ENCODE measurements at regions not wholly inside any gene's neighbourhood (a gene's known extent, or its start where the extent isn't known, plus 50 kb on each side); places are given as distances from the start of the nearest gene placed in this dataset.

GRCh38 chr6:167392631-167393316 lies 67.9 kb downstream of the TTLL2 start:
- Mint-ChIP-seq H3K4me3 (no peak overlapping the region), H3K36me3 (ENCODE audit: low read depth) (no peaks in the 10 kb centered on the region), H3K27ac (no peak overlapping the region), H3K27me3 (no peaks in the 10 kb centered on the region), H3K4me1 (no peaks in the 10 kb centered on the region), H3K9me3 (no peaks in the 10 kb centered on the region)
- DNase-seq, result no peak
- CTCF ChIA-PET, result no interaction called here
- POLR2A ChIA-PET, result no interaction called here

- H3K27ac Mint-ChIP-seq, result no peak overlapping the region
- CTCF ChIA-PET, result no interaction called here
- H3K4me3 Mint-ChIP-seq, result no peak overlapping the region
- POLR2A ChIA-PET, result no interaction called here
- H3K9me3 Mint-ChIP-seq, result no peaks in the 10 kb centered on the region
- H3K4me1 Mint-ChIP-seq, result no peaks in the 10 kb centered on the region
- no peaks in the 10 kb centered on the region for H3K27me3 Mint-ChIP-seq
- no peaks in the 10 kb centered on the region for H3K36me3 Mint-ChIP-seq (ENCODE audit: low read depth)
- DNase-seq, result no peak
These were observed 68.8 kb downstream of the TTLL2 start for GRCh38 chr6:167393731-167394130.

- no peak overlapping the region for H3K4me3 Mint-ChIP-seq
- H3K9me3 Mint-ChIP-seq, result no peaks in the 10 kb centered on the region
- no peak for DNase-seq
- CTCF ChIA-PET, result interaction anchor here (0.7 kb wide), 1 partner anchor 1113 kb away, joined by 3 read pairs; no protein-coding TSS in a partner anchor
- H3K4me1 Mint-ChIP-seq, result no peaks in the 10 kb centered on the region
- H3K27me3 Mint-ChIP-seq, result no peaks in the 10 kb centered on the region
- POLR2A ChIA-PET, result no interaction called here
- no peak overlapping the region for H3K27ac Mint-ChIP-seq
- no peaks in the 10 kb centered on the region for H3K36me3 Mint-ChIP-seq (ENCODE audit: low read depth)
These were observed 69.5 kb downstream of the TTLL2 start for GRCh38 chr6:167394339-167394738.

GRCh38 chr6:167394820-167395219 lies 69.9 kb downstream of the TTLL2 start:
- Mint-ChIP-seq H3K27me3 (no peaks in the 10 kb centered on the region), H3K4me1 (no peaks in the 10 kb centered on the region), H3K27ac (no peak overlapping the region), H3K9me3 (no peaks in the 10 kb centered on the region), H3K36me3 (ENCODE audit: low read depth) (no peaks in the 10 kb centered on the region), H3K4me3 (no peak overlapping the region)
- ChIA-PET CTCF (interaction anchor here (0.7 kb wide), 1 partner anchor 1114 kb away, joined by 3 read pairs; no protein-coding TSS in a partner anchor), POLR2A (no interaction called here)
- no peak for DNase-seq

- ChIA-PET POLR2A (no interaction called here), CTCF (no interaction called here)
These were observed 71.3 kb downstream of the TTLL2 start for GRCh38 chr6:167396068-167396658.

GRCh38 chr6:167396659-167397490 lies 72.0 kb downstream of the TTLL2 start:
- POLR2A ChIA-PET, result no interaction called here
- H3K9me3 Mint-ChIP-seq, result no peaks in the 10 kb centered on the region
- CTCF ChIA-PET, result no interaction called here
- no peak overlapping the region for H3K4me3 Mint-ChIP-seq
- no peaks in the 10 kb centered on the region for H3K4me1 Mint-ChIP-seq
- H3K36me3 Mint-ChIP-seq (ENCODE audit: low read depth), result no peaks in the 10 kb centered on the region
- no peak for DNase-seq
- no peak overlapping the region for H3K27ac Mint-ChIP-seq
- H3K27me3 Mint-ChIP-seq, result peaks cover 1% of the 10 kb centered on the region

More at GRCh38 chr6:167396068-167396658, 71.3 kb downstream of the TTLL2 start:
- Mint-ChIP-seq H3K4me1 (no peaks in the 10 kb centered on the region), H3K36me3 (ENCODE audit: low read depth) (no peaks in the 10 kb centered on the region), H3K27me3 (no peaks in the 10 kb centered on the region), H3K9me3 (no peaks in the 10 kb centered on the region), H3K27ac (no peak overlapping the region), H3K4me3 (no peak overlapping the region)
- DNase-seq, result no peak

GRCh38 chr6:167397712-167398111 lies 72.8 kb downstream of the TTLL2 start:
- H3K4me1 Mint-ChIP-seq, result no peaks in the 10 kb centered on the region
- CTCF ChIA-PET, result no interaction called here
- H3K27ac Mint-ChIP-seq, result no peak overlapping the region
- no peak overlapping the region for H3K4me3 Mint-ChIP-seq
- peaks cover 2% of the 10 kb centered on the region for H3K27me3 Mint-ChIP-seq
- H3K36me3 Mint-ChIP-seq (ENCODE audit: low read depth), result no peaks in the 10 kb centered on the region
- DNase-seq, result no peak
- POLR2A ChIA-PET, result no interaction called here
- no peaks in the 10 kb centered on the region for H3K9me3 Mint-ChIP-seq

GRCh38 chr6:167398214-167399050 lies 73.5 kb downstream of the TTLL2 start:
- Mint-ChIP-seq H3K4me3 (no peak overlapping the region), H3K9me3 (no peaks in the 10 kb centered on the region), H3K36me3 (ENCODE audit: low read depth) (no peaks in the 10 kb centered on the region), H3K27ac (no peak overlapping the region), H3K27me3 (peaks cover 2% of the 10 kb centered on the region), H3K4me1 (no peaks in the 10 kb centered on the region)
- no peak for DNase-seq
- CTCF ChIA-PET, result no interaction called here
- POLR2A ChIA-PET, result no interaction called here

- no peak for DNase-seq
- H3K4me3 Mint-ChIP-seq, result no peak overlapping the region
- peaks cover 2% of the 10 kb centered on the region for H3K27me3 Mint-ChIP-seq
- no peaks in the 10 kb centered on the region for H3K9me3 Mint-ChIP-seq
- H3K27ac Mint-ChIP-seq, result no peak overlapping the region
- H3K4me1 Mint-ChIP-seq, result no peaks in the 10 kb centered on the region
- ChIA-PET CTCF (no interaction called here), POLR2A (no interaction called here)
- H3K36me3 Mint-ChIP-seq (ENCODE audit: low read depth), result no peaks in the 10 kb centered on the region
These were observed 74.1 kb downstream of the TTLL2 start for GRCh38 chr6:167399051-167399387.

- Mint-ChIP-seq H3K27ac (no peak overlapping the region), H3K27me3 (peaks cover 2% of the 10 kb centered on the region), H3K4me1 (no peaks in the 10 kb centered on the region), H3K9me3 (no peaks in the 10 kb centered on the region), H3K36me3 (ENCODE audit: low read depth) (no peaks in the 10 kb centered on the region), H3K4me3 (no peak overlapping the region)
- no peak for DNase-seq
- CTCF ChIA-PET, result no interaction called here
- POLR2A ChIA-PET, result no interaction called here
These were observed 74.7 kb downstream of the TTLL2 start for GRCh38 chr6:167399599-167399998.

- H3K9me3 Mint-ChIP-seq, result no peaks in the 10 kb centered on the region
- no peaks in the 10 kb centered on the region for H3K4me1 Mint-ChIP-seq
- CTCF ChIA-PET, result no interaction called here
- H3K4me3 Mint-ChIP-seq, result no peak overlapping the region
- DNase-seq, result no peak
- no peaks in the 10 kb centered on the region for H3K36me3 Mint-ChIP-seq (ENCODE audit: low read depth)
- H3K27me3 Mint-ChIP-seq, result peaks cover 2% of the 10 kb centered on the region
- no peak overlapping the region for H3K27ac Mint-ChIP-seq
- POLR2A ChIA-PET, result interaction anchor here (0.6 kb wide), 1 partner anchor 588 kb away, joined by 3 read pairs; no protein-coding TSS in a partner anchor
These were observed 75.7 kb downstream of the TTLL2 start for GRCh38 chr6:167400482-167401138.

- Mint-ChIP-seq H3K27ac (no peak overlapping the region), H3K4me1 (no peaks in the 10 kb centered on the region), H3K36me3 (ENCODE audit: low read depth) (no peaks in the 10 kb centered on the region), H3K27me3 (peaks cover 2% of the 10 kb centered on the region), H3K9me3 (no peaks in the 10 kb centered on the region), H3K4me3 (no peak overlapping the region)
- POLR2A ChIA-PET, result no interaction called here
- CTCF ChIA-PET, result no interaction called here
- DNase-seq, result no peak
These were observed 76.8 kb downstream of the TTLL2 start for GRCh38 chr6:167401525-167402194.
